ENCODE measurements at regions not wholly inside any gene's neighbourhood (a gene's known extent, or its start where the extent isn't known, plus 50 kb on each side); places are given as distances from the start of the nearest gene placed in this dataset.

DNA sequence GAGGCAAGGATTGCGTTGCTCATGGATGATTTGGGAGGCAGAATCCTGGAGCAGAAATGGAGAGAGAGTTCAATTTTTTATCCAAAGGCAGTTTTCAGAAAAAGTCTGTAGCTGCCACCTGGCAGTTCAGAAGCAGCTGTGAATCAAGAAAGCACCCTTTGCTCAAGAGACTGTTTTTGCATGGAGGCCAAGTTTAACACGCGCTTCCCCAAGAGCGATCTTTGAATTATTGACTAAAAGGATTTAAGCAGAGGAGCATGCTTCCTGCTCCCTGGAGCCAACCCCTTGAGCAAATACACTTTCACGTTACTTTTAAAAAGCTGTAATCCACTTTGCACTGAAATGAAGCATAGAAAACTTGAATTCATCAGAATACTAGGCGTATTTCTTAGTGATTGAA is 252.4 kb downstream of the RNF144A start:
- TF ChIP-seq, protein P1, sequence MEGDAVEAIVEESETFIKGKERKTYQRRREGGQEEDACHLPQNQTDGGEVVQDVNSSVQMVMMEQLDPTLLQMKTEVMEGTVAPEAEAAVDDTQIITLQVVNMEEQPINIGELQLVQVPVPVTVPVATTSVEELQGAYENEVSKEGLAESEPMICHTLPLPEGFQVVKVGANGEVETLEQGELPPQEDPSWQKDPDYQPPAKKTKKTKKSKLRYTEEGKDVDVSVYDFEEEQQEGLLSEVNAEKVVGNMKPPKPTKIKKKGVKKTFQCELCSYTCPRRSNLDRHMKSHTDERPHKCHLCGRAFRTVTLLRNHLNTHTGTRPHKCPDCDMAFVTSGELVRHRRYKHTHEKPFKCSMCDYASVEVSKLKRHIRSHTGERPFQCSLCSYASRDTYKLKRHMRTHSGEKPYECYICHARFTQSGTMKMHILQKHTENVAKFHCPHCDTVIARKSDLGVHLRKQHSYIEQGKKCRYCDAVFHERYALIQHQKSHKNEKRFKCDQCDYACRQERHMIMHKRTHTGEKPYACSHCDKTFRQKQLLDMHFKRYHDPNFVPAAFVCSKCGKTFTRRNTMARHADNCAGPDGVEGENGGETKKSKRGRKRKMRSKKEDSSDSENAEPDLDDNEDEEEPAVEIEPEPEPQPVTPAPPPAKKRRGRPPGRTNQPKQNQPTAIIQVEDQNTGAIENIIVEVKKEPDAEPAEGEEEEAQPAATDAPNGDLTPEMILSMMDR (conservative IDR thresholded peaks at IDR 0.05; ENCODE audit: low read length): no peak
- TF ChIP-seq EZH2phosphoT487 (IDR thresholded peaks at IDR 0.05; ENCODE audit: borderline replicate concordance): no peak

Measured in Loucy (cell line).